ENCODE measurements at regions not wholly inside any gene's neighbourhood (a gene's known extent, or its start where the extent isn't known, plus 50 kb on each side); places are given as distances from the start of the nearest gene placed in this dataset.

GRCh38 chr9:13047827-13048587 is 231.5 kb downstream of the MPDZ start:
- Histone ChIP-seq H3K9me3 (replicated peaks in 1 of 3) (no peaks in the 10 kb centered on the region), H3K36me3 (replicated peaks in 1 of 2) (no peaks in the 10 kb centered on the region), H3K27ac (no peak overlapping the region), H3K27me3 (no peaks in the 10 kb centered on the region), H3K4me3 (no peak overlapping the region), H3K4me1 (replicated peaks in 1 of 2) (no peaks in the 10 kb centered on the region)
- 84 to 90% (median 86%) methylated on average over 5 of the region's 5 CpGs for whole genome bisulfite sequencing, 4 donors
- TF ChIP-seq POLR2A (IDR thresholded peaks at IDR 0.05) = no peak
- TF ChIP-seq CTCF (IDR thresholded peaks at IDR 0.05) = no peak
- intact Hi-C loops (cut with DNase I) = no loop called here
- no peak for DNase-seq

- no peak overlapping the region for H3K27ac ChIP-seq
- H3K9me3 ChIP-seq (replicated peaks in 1 of 3) = no peaks in the 10 kb centered on the region
- no peak for DNase-seq
- intact Hi-C loops (cut with DNase I) = no loop called here
- 69 to 84% (median 73%) methylated on average over 7 of the region's 7 CpGs for WGBS, 4 donors
- no peaks in the 10 kb centered on the region for H3K36me3 ChIP-seq (replicated peaks in 1 of 2)
- no peak overlapping the region for H3K4me3 ChIP-seq
- H3K27me3 ChIP-seq = no peaks in the 10 kb centered on the region
- no peaks in the 10 kb centered on the region for H3K4me1 ChIP-seq (replicated peaks in 1 of 2)
- no peak for TF ChIP-seq CTCF (IDR thresholded peaks at IDR 0.05)
- TF ChIP-seq POLR2A (IDR thresholded peaks at IDR 0.05) = no peak
Measured at GRCh38 chr9:13049223-13049622, 230.3 kb downstream of the MPDZ start.

- H3K4me1 ChIP-seq (replicated peaks in 1 of 2) = no peaks in the 10 kb centered on the region
- H3K27me3 ChIP-seq = no peaks in the 10 kb centered on the region
- TF ChIP-seq CTCF (IDR thresholded peaks at IDR 0.05) = no peak
- TF ChIP-seq POLR2A (IDR thresholded peaks at IDR 0.05) = no peak
- 45 to 50% (median 49%) methylated on average over 2 of the region's 2 CpGs for WGBS, 4 donors
- no peak for DNase-seq
- no peaks in the 10 kb centered on the region for H3K9me3 ChIP-seq (replicated peaks in 1 of 3)
- no peak overlapping the region for H3K27ac ChIP-seq
- no peaks in the 10 kb centered on the region for H3K36me3 ChIP-seq (replicated peaks in 1 of 2)
- intact Hi-C loops (cut with DNase I) = no loop called here
- no peak overlapping the region for H3K4me3 ChIP-seq
Measured at GRCh38 chr9:13053504-13053903, 226.0 kb downstream of the MPDZ start.

GRCh38 chr9:13054389-13054788 is 225.1 kb downstream of the MPDZ start:
- no peaks in the 10 kb centered on the region for H3K27me3 ChIP-seq
- no peaks in the 10 kb centered on the region for H3K36me3 ChIP-seq (replicated peaks in 1 of 2)
- no peak for DNase-seq
- no peak overlapping the region for H3K4me3 ChIP-seq
- no peaks in the 10 kb centered on the region for H3K9me3 ChIP-seq (replicated peaks in 1 of 3)
- no peak overlapping the region for H3K27ac ChIP-seq
- intact Hi-C loops (cut with DNase I) = no loop called here
- WGBS, 4 donors = 54 to 72% (median 64%) methylated on average over 1 of the region's 1 CpG
- H3K4me1 ChIP-seq (replicated peaks in 1 of 2) = no peaks in the 10 kb centered on the region
- no peak for TF ChIP-seq CTCF (IDR thresholded peaks at IDR 0.05)
- no peak for TF ChIP-seq POLR2A (IDR thresholded peaks at IDR 0.05)

Small RNA genes lying in the stretch of these regions (small RNA-seq; reads per million reads assigned to genes)
- 0 reads per million in 2 donors for gene RF00019

Data from adrenal gland (tissue), 9 donors.